Type B pancreatic cell (in vitro differentiated cells): ENCODE measurements at regions not wholly inside any gene's neighbourhood (a gene's known extent, or its start where the extent isn't known, plus 50 kb on each side); places are given as distances from the start of the nearest gene placed in this dataset.

Experiments
- DNase-seq: peaks from one replicate; pipeline ENCODE4 v3.0.0; 2021; ENCODE audit warnings: mixed read lengths; ENCODE audit not compliant: unreplicated experiment; ENCODE audit errors: extremely low spot score
- H3K27ac Mint-ChIP-seq: 2 replicates; pipeline ENCODE4 v1.8.0; 2021; ENCODE audit warnings: mild to moderate bottlenecking, mixed read lengths
- H3K27me3 Mint-ChIP-seq: 2 replicates; pipeline ENCODE4 v1.8.0; 2021; ENCODE audit warnings: mixed read lengths
- H3K36me3 Mint-ChIP-seq: 2 replicates; pipeline ENCODE4 v1.8.0; 2021; ENCODE audit warnings: mixed read lengths
- H3K4me1 Mint-ChIP-seq: one replicate; pipeline ENCODE4 v1.8.0; 2021; ENCODE audit warnings: mixed read lengths; ENCODE audit not compliant: unreplicated experiment
- H3K4me3 Mint-ChIP-seq: 2 replicates; pipeline ENCODE4 v1.8.0; 2021; ENCODE audit warnings: mild to moderate bottlenecking, mixed read lengths
- H3K9me3 Mint-ChIP-seq: 2 replicates; pipeline ENCODE4 v1.8.0; 2021; ENCODE audit warnings: mixed read lengths
- CTCF ChIP-seq: fragments of 200-600 bp; sonication (generic); conservative IDR thresholded peaks from 2 replicates; pipeline ENCODE4 v1.5.0; 2021; ENCODE audit warnings: antibody characterized with exemption, mild to moderate bottlenecking

GRCh38 chr1:96370757-96371156 lies 350.8 kb upstream of the PTBP2 start:
- Mint-ChIP-seq H3K36me3 (no peaks in the 10 kb centered on the region), H3K27ac (no peak overlapping the region), H3K4me3 (no peak overlapping the region), H3K4me1 (no peaks in the 10 kb centered on the region), H3K9me3 (peaks cover 7% of the 10 kb centered on the region), H3K27me3 (no peaks in the 10 kb centered on the region)
- DNase-seq, result no peak
- no peak for TF ChIP-seq CTCF

- no peaks in the 10 kb centered on the region for H3K27me3 Mint-ChIP-seq
- DNase-seq, result no peak
- H3K9me3 Mint-ChIP-seq, result peaks cover 7% of the 10 kb centered on the region
- TF ChIP-seq CTCF, result no peak
- H3K4me1 Mint-ChIP-seq, result no peaks in the 10 kb centered on the region
- H3K36me3 Mint-ChIP-seq, result no peaks in the 10 kb centered on the region
- no peak overlapping the region for H3K4me3 Mint-ChIP-seq
- no peak overlapping the region for H3K27ac Mint-ChIP-seq
Measured at GRCh38 chr1:96372881-96373280, 348.7 kb upstream of the PTBP2 start.

- Mint-ChIP-seq H3K27me3 (no peaks in the 10 kb centered on the region), H3K4me3 (no peak overlapping the region), H3K4me1 (no peaks in the 10 kb centered on the region), H3K27ac (no peak overlapping the region), H3K36me3 (no peaks in the 10 kb centered on the region), H3K9me3 (peaks cover 7% of the 10 kb centered on the region)
- no peak for DNase-seq
- no peak for TF ChIP-seq CTCF
Measured at GRCh38 chr1:96374076-96374762, 347.4 kb upstream of the PTBP2 start.

- no peaks in the 10 kb centered on the region for H3K4me1 Mint-ChIP-seq
- no peak for TF ChIP-seq CTCF
- no peak overlapping the region for H3K4me3 Mint-ChIP-seq
- no peaks in the 10 kb centered on the region for H3K27me3 Mint-ChIP-seq
- peaks cover 3% of the 10 kb centered on the region for H3K9me3 Mint-ChIP-seq
- no peak overlapping the region for H3K27ac Mint-ChIP-seq
- no peaks in the 10 kb centered on the region for H3K36me3 Mint-ChIP-seq
- no peak for DNase-seq
Measured at GRCh38 chr1:96376846-96377245, 344.7 kb upstream of the PTBP2 start.

GRCh38 chr1:96384611-96385010 lies 337.0 kb upstream of the PTBP2 start:
- Mint-ChIP-seq H3K27ac (no peak overlapping the region), H3K36me3 (no peaks in the 10 kb centered on the region), H3K9me3 (no peaks in the 10 kb centered on the region), H3K4me3 (no peak overlapping the region), H3K4me1 (no peaks in the 10 kb centered on the region), H3K27me3 (no peaks in the 10 kb centered on the region)
- no peak for DNase-seq
- no peak for TF ChIP-seq CTCF

GRCh38 chr1:96387785-96388184 lies 333.8 kb upstream of the PTBP2 start:
- no peaks in the 10 kb centered on the region for H3K27me3 Mint-ChIP-seq
- no peak for TF ChIP-seq CTCF
- no peak for DNase-seq
- no peaks in the 10 kb centered on the region for H3K36me3 Mint-ChIP-seq
- no peaks in the 10 kb centered on the region for H3K9me3 Mint-ChIP-seq
- no peak overlapping the region for H3K4me3 Mint-ChIP-seq
- no peak overlapping the region for H3K27ac Mint-ChIP-seq
- no peaks in the 10 kb centered on the region for H3K4me1 Mint-ChIP-seq
